ENCODE measurements at regions not wholly inside any gene's neighbourhood (a gene's known extent, or its start where the extent isn't known, plus 50 kb on each side); places are given as distances from the start of the nearest gene placed in this dataset.

DNA sequence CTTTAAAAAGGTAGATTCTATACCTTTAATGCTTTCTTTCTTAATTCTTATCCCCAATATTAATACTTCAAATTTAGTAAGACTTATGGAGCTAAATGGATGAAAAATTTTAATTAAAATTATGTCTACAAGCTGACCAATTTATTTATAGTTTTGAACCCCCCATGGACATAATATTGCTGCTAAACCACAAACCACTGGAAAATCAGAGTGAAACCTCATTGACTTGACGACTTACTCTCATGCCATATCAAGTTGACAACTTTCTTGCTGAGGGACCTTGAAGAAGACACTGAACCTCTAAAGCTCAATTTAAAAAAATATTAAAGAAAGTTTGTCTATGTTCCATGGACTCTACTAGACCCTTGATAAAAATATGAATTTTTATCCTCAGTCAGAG lies 653.7 kb downstream of the TLE1 start:
- intact Hi-C loops (cut with micrococcal nuclease) = no loop called here
- no peaks in the 10 kb centered on the region for H3K9me3 Mint-ChIP-seq
- no peaks in the 10 kb centered on the region for H3K27me3 Mint-ChIP-seq
- no peak overlapping the region for H3K27ac Mint-ChIP-seq
- TF ChIP-seq, protein P1, sequence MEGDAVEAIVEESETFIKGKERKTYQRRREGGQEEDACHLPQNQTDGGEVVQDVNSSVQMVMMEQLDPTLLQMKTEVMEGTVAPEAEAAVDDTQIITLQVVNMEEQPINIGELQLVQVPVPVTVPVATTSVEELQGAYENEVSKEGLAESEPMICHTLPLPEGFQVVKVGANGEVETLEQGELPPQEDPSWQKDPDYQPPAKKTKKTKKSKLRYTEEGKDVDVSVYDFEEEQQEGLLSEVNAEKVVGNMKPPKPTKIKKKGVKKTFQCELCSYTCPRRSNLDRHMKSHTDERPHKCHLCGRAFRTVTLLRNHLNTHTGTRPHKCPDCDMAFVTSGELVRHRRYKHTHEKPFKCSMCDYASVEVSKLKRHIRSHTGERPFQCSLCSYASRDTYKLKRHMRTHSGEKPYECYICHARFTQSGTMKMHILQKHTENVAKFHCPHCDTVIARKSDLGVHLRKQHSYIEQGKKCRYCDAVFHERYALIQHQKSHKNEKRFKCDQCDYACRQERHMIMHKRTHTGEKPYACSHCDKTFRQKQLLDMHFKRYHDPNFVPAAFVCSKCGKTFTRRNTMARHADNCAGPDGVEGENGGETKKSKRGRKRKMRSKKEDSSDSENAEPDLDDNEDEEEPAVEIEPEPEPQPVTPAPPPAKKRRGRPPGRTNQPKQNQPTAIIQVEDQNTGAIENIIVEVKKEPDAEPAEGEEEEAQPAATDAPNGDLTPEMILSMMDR (IDR thresholded peaks at IDR 0.05) = no peak
- POLR2A ChIA-PET = no interaction called here
- no peak for ATAC-seq (ENCODE audit: low read depth)
- no peak for DNase-seq
- CTCF ChIA-PET = no interaction called here
- H3K4me3 Mint-ChIP-seq = no peak overlapping the region
- no peaks in the 10 kb centered on the region for H3K36me3 Mint-ChIP-seq (ENCODE audit: low read depth)
- H3K4me1 Mint-ChIP-seq = no peaks in the 10 kb centered on the region

DNA sequence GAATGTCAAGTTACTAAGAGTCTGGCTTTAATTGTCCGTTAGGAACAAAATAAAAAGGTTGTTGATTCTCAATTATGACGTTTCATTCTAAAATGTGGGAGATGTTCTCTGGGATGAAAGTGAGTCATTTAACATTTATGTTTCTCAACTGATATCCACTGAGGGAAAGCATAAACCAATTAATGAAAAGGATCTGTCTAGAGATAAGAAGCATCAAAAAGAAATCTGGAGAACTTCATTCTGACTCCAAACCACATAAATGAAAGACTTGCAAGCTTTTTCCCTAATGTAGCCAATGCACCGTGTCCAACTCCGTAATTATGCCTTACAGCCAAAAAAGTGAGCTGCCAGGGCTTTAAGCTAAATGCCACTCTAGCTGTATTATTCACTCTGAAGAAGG lies 654.2 kb downstream of the TLE1 start:
- CTCF ChIA-PET = no interaction called here
- intact Hi-C loops (cut with micrococcal nuclease) = no loop called here

DNA sequence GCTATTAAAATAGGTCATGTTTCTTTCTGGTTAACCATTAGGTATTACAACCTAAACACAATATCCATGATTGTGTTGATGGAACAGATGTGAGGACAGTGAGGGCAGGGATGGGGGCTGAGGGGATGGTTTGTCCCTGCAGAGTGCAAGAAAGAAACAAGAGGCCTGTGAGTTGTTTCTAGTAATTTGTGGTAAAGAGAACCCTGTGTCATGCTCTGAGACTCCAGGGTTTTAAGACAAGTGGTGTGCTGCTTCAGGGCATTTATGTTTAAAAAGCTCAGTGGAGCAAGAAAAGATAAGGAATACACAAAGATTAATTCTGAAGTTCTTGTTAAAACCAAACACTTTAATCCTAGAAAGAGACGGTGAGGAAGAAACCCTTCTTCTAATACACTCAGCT lies 656.5 kb downstream of the TLE1 start:
- Mint-ChIP-seq H3K4me1 (no peaks in the 10 kb centered on the region), H3K27ac (no peak overlapping the region), H3K4me3 (no peak overlapping the region), H3K36me3 (ENCODE audit: low read depth) (no peaks in the 10 kb centered on the region), H3K27me3 (no peaks in the 10 kb centered on the region), H3K9me3 (no peaks in the 10 kb centered on the region)
- intact Hi-C loops (cut with micrococcal nuclease) = no loop called here
- TF ChIP-seq, protein P1 (IDR thresholded peaks at IDR 0.05) = no peak
- ATAC-seq (ENCODE audit: low read depth) (no peak), DNase-seq (no peak)
- POLR2A ChIA-PET = no interaction called here
- CTCF ChIA-PET = no interaction called here

More for the DNA sequence above, 654.2 kb downstream of the TLE1 start:
- no peak overlapping the region for H3K4me3 Mint-ChIP-seq
- H3K27me3 Mint-ChIP-seq = no peaks in the 10 kb centered on the region
- H3K27ac Mint-ChIP-seq = no peak overlapping the region
- POLR2A ChIA-PET = no interaction called here
- no peaks in the 10 kb centered on the region for H3K4me1 Mint-ChIP-seq
- no peaks in the 10 kb centered on the region for H3K9me3 Mint-ChIP-seq
- ATAC-seq (ENCODE audit: low read depth) (no peak), DNase-seq (no peak)
- TF ChIP-seq, protein P1 (IDR thresholded peaks at IDR 0.05) = no peak
- no peaks in the 10 kb centered on the region for H3K36me3 Mint-ChIP-seq (ENCODE audit: low read depth)

- POLR2A ChIA-PET = no interaction called here
- ATAC-seq (ENCODE audit: low read depth) (no peak), DNase-seq (no peak)
- TF ChIP-seq, protein P1 (IDR thresholded peaks at IDR 0.05) = no peak
- H3K36me3 Mint-ChIP-seq (ENCODE audit: low read depth) = no peaks in the 10 kb centered on the region
- no peak overlapping the region for H3K27ac Mint-ChIP-seq
- H3K9me3 Mint-ChIP-seq = no peaks in the 10 kb centered on the region
- H3K4me3 Mint-ChIP-seq = no peak overlapping the region
- no peaks in the 10 kb centered on the region for H3K27me3 Mint-ChIP-seq
- CTCF ChIA-PET = no interaction called here
- no peaks in the 10 kb centered on the region for H3K4me1 Mint-ChIP-seq
- intact Hi-C loops (cut with micrococcal nuclease) = no loop called here
Measured at GRCh38 chr9:81032030-81032572, 657.2 kb downstream of the TLE1 start.

DNA sequence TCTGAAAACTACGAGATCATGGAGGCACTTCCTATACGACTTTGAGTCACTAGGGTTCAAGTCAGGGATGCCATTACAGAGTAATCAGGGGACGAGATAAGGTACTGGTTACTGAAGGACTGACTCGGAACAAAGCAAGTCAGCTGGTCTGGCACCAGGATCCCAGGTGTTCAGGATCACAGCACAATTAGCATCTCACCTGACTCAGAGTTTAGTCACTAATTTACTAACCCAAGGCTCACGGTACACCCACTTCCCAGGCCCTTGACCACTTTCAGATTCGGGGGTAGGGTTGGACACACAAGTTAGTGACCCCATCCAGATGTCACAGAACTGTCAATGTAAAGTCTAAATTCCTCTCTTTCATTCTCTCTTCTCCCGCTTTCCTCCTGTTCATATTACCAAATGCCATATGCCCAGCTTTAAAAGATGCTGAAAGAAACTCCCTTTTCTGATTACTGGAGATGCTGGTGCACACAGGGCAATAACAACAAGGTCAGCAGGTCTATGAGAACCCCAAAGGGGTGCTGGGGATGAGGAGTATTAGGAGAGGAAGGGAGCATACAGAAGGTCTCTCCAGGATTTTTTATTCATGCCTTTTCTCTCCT lies 657.8 kb downstream of the TLE1 start:
- Mint-ChIP-seq H3K4me3 (no peak overlapping the region), H3K36me3 (ENCODE audit: low read depth) (no peaks in the 10 kb centered on the region), H3K4me1 (no peaks in the 10 kb centered on the region)

More for the DNA sequence above, 657.8 kb downstream of the TLE1 start:
- H3K9me3 Mint-ChIP-seq = no peaks in the 10 kb centered on the region
- no peak for DNase-seq
- H3K27ac Mint-ChIP-seq = no peak overlapping the region
- CTCF ChIA-PET = no interaction called here
- POLR2A ChIA-PET = no interaction called here
- H3K27me3 Mint-ChIP-seq = no peaks in the 10 kb centered on the region
- no peak for ATAC-seq (ENCODE audit: low read depth)
- TF ChIP-seq, protein P1 (IDR thresholded peaks at IDR 0.05) = no peak
- intact Hi-C loops (cut with micrococcal nuclease) = no loop called here

Measured in activated B cell treated with CpG ODN at 0.5 μM for 24 hours (primary cell).